Prostate gland (tissue), 2 donors: ENCODE measurements at regions not wholly inside any gene's neighbourhood (a gene's known extent, or its start where the extent isn't known, plus 50 kb on each side); places are given as distances from the start of the nearest gene placed in this dataset.

Experiments used
- CTCF ChIP-seq, 4 experiments: fragments of 200-600 bp in 2 of 4; fragments of 450-650 bp in 2 of 4; sonication (generic) in 2 of 4; IDR thresholded peaks; 1 replicate in 3 of 4; 2 replicates in 1 of 4; pipeline ENCODE4 v1.5.1; 2016 to 2019; ENCODE audit warnings: antibody characterized with exemption in 4 of 4, mild to moderate bottlenecking in 2 of 4, moderate library complexity in 2 of 4
- POLR2A ChIP-seq: fragments of 450-650 bp; IDR thresholded peaks from one replicate; pipeline ENCODE4 v1.6.1; 2016; ENCODE audit warnings: antibody characterized with exemption, mild to moderate bottlenecking
- POLR2AphosphoS5 ChIP-seq: sonication (generic); formaldehyde crosslinking; IDR thresholded peaks from one replicate; pipeline ENCODE4 v1.6.1; 2017; ENCODE audit warnings: antibody characterized with exemption

GRCh38 chr3:101085752-101086151 lies 92.5 kb upstream of the ABI3BP start:
- TF ChIP-seq POLR2A = no peak
- TF ChIP-seq CTCF (IDR thresholded peaks at IDR 0.05) = no peak
- TF ChIP-seq POLR2AphosphoS5 = no peak
